ENCODE measurements at regions not wholly inside any gene's neighbourhood (a gene's known extent, or its start where the extent isn't known, plus 50 kb on each side); places are given as distances from the start of the nearest gene placed in this dataset.
"Not testable (repeated sequence)": the region's sequence is repeated elsewhere in the genome, so short reads cannot be mapped to it uniquely, and the experiment has no call there.

DNA sequence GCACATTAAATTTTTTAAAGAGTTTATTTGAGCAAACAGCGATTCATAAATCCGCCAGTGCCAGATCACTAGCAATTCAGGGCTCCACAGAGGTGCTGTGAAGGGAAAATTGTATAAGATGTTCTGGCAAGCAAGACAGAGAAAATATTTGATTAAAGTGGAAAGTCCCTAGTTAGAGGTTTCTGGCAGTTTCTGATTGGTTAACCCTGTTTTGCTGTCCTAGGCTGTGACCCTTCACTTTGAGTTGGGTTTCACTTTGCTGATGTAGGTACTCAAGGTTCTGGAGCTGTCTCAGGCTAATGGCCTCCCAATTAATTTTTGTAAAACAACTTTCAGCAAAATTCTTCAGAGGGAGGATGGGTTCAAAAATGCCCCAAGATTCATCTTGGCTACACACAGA lies 79.4 kb upstream of the NXPH1 start:
- no peaks in the 10 kb centered on the region for H3K4me1 ChIP-seq (ENCODE audit: control insufficient read depth, insufficient read depth, low read length)
- H3K9me3 ChIP-seq (ENCODE audit: control insufficient read depth, low read depth, low read length) = no peaks in the 10 kb centered on the region
- no peaks in the 10 kb centered on the region for H3K27me3 ChIP-seq (ENCODE audit: control insufficient read depth, insufficient read depth, low read length)
- H3K36me3 ChIP-seq (ENCODE audit: control insufficient read depth, insufficient read depth, low read length) = no peaks in the 10 kb centered on the region
- no peak overlapping the region for H3K4me3 ChIP-seq (ENCODE audit: low read length)
- H3K27ac ChIP-seq (ENCODE audit: low read length) = no peak overlapping the region
- no peak for DNase-seq
- no CpG with 5 or more reads among the region's 2 CpGs for WGBS (ENCODE audit: insufficient coverage, low lambda C conversion rate)

- H3K9me3 ChIP-seq (ENCODE audit: control insufficient read depth, low read depth, low read length) = no peaks in the 10 kb centered on the region
- WGBS (ENCODE audit: insufficient coverage, low lambda C conversion rate) = 86% methylated on average over 3 of the region's 4 CpGs
- no peaks in the 10 kb centered on the region for H3K4me1 ChIP-seq (ENCODE audit: control insufficient read depth, insufficient read depth, low read length)
- no peaks in the 10 kb centered on the region for H3K27me3 ChIP-seq (ENCODE audit: control insufficient read depth, insufficient read depth, low read length)
- no peak for DNase-seq
- H3K36me3 ChIP-seq (ENCODE audit: control insufficient read depth, insufficient read depth, low read length) = no peaks in the 10 kb centered on the region
- no peak overlapping the region for H3K4me3 ChIP-seq (ENCODE audit: low read length)
- H3K27ac ChIP-seq (ENCODE audit: low read length) = no peak overlapping the region
These were observed 78.9 kb upstream of the NXPH1 start for GRCh38 chr7:8354503-8354902.

- Histone ChIP-seq H3K4me1 (ENCODE audit: control insufficient read depth, insufficient read depth, low read length) (no peaks in the 10 kb centered on the region), H3K27me3 (ENCODE audit: control insufficient read depth, insufficient read depth, low read length) (no peaks in the 10 kb centered on the region), H3K4me3 (ENCODE audit: low read length) (no peak overlapping the region), H3K36me3 (ENCODE audit: control insufficient read depth, insufficient read depth, low read length) (no peaks in the 10 kb centered on the region), H3K27ac (ENCODE audit: low read length) (no peak overlapping the region), H3K9me3 (ENCODE audit: control insufficient read depth, low read depth, low read length) (no peaks in the 10 kb centered on the region)
- WGBS (ENCODE audit: insufficient coverage, low lambda C conversion rate) = 93% methylated on average over 2 of the region's 3 CpGs
- no peak for DNase-seq
These were observed 77.3 kb upstream of the NXPH1 start for GRCh38 chr7:8356071-8356470.

DNA sequence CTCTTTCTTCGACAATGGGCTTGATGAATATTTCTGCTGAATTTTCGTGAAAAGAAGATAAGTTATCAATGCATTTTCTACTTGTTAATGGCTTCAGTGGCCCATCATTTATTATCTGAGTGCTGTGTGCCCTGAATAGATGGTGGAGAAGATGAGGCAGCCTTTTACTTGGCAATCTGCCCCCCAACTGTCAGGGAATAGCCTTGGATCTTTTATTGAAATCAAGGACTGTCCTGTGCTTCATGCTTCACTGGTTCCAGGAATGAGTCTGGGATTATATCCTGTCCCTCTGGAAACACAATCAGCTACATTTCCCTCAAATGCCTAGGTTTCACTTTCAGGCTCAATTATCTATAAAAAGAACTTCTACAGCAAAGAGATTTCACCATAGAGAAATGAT lies 75.9 kb upstream of the NXPH1 start:
- Histone ChIP-seq H3K36me3 (ENCODE audit: control insufficient read depth, insufficient read depth, low read length) (no peaks in the 10 kb centered on the region), H3K4me1 (ENCODE audit: control insufficient read depth, insufficient read depth, low read length) (no peaks in the 10 kb centered on the region), H3K27me3 (ENCODE audit: control insufficient read depth, insufficient read depth, low read length) (no peaks in the 10 kb centered on the region), H3K9me3 (ENCODE audit: control insufficient read depth, low read depth, low read length) (no peaks in the 10 kb centered on the region), H3K27ac (ENCODE audit: low read length) (no peak overlapping the region), H3K4me3 (ENCODE audit: low read length) (no peak overlapping the region)
- DNase-seq = no peak
- 88% methylated on average over 1 of the region's 2 CpGs for whole genome bisulfite sequencing (ENCODE audit: insufficient coverage, low lambda C conversion rate)

- no peak overlapping the region for H3K4me3 ChIP-seq (ENCODE audit: low read length)
- H3K4me1 ChIP-seq (ENCODE audit: control insufficient read depth, insufficient read depth, low read length) = no peaks in the 10 kb centered on the region
- H3K9me3 ChIP-seq (ENCODE audit: control insufficient read depth, low read depth, low read length) = no peaks in the 10 kb centered on the region
- H3K36me3 ChIP-seq (ENCODE audit: control insufficient read depth, insufficient read depth, low read length) = no peaks in the 10 kb centered on the region
- no peaks in the 10 kb centered on the region for H3K27me3 ChIP-seq (ENCODE audit: control insufficient read depth, insufficient read depth, low read length)
- no peak for DNase-seq
- no peak overlapping the region for H3K27ac ChIP-seq (ENCODE audit: low read length)
- WGBS (ENCODE audit: insufficient coverage, low lambda C conversion rate) = no CpG with 5 or more reads among the region's 1 CpG
These were observed 72.8 kb upstream of the NXPH1 start for GRCh38 chr7:8360564-8361153.

- no peak overlapping the region for H3K4me3 ChIP-seq (ENCODE audit: low read length)
- H3K4me1 ChIP-seq (ENCODE audit: control insufficient read depth, insufficient read depth, low read length) = no peaks in the 10 kb centered on the region
- DNase-seq = no peak
- H3K9me3 ChIP-seq (ENCODE audit: control insufficient read depth, low read depth, low read length) = no peaks in the 10 kb centered on the region
- 40% methylated on average over 1 of the region's 5 CpGs for WGBS (ENCODE audit: insufficient coverage, low lambda C conversion rate)
- H3K27ac ChIP-seq (ENCODE audit: low read length) = no peak overlapping the region
- H3K27me3 ChIP-seq (ENCODE audit: control insufficient read depth, insufficient read depth, low read length) = no peaks in the 10 kb centered on the region
- no peaks in the 10 kb centered on the region for H3K36me3 ChIP-seq (ENCODE audit: control insufficient read depth, insufficient read depth, low read length)
These were observed 70.6 kb upstream of the NXPH1 start for GRCh38 chr7:8362723-8363369.

DNA sequence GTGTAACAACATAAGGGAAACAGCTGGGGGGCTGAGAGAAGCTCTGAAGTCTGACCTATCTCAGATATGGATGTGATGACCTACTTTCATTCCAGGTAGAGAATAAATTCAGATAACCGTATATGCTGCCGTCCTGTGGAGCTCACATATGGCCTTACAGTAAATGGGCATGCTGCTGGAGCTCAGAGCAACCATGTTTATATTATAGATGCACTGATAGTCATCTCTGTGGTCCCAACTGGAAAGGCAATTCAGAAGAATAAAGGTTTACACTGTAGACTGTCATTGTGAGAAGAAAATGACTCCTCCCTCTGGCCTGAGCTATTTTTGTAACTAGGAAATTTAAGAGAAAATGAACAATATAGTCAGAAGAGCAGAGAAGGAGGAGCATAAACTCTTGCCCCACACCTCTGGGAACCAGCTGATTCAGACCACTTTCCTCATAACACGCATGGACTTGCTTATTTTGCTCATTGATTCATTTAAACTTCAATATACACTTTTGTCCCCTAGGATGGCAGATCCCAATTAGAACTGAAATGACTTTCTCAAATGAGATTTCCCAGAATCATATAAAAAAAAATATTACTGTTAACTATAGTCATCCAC lies 69.9 kb upstream of the NXPH1 start:
- no peak overlapping the region for H3K4me3 ChIP-seq (ENCODE audit: low read length)
- no peak for DNase-seq
- H3K36me3 ChIP-seq (ENCODE audit: control insufficient read depth, insufficient read depth, low read length) = no peaks in the 10 kb centered on the region
- no peaks in the 10 kb centered on the region for H3K4me1 ChIP-seq (ENCODE audit: control insufficient read depth, insufficient read depth, low read length)
- no peaks in the 10 kb centered on the region for H3K27me3 ChIP-seq (ENCODE audit: control insufficient read depth, insufficient read depth, low read length)
- no CpG with 5 or more reads among the region's 3 CpGs for WGBS (ENCODE audit: insufficient coverage, low lambda C conversion rate)
- H3K9me3 ChIP-seq (ENCODE audit: control insufficient read depth, low read depth, low read length) = no peaks in the 10 kb centered on the region
- no peak overlapping the region for H3K27ac ChIP-seq (ENCODE audit: low read length)

- H3K9me3 ChIP-seq (ENCODE audit: control insufficient read depth, low read depth, low read length) = no peaks in the 10 kb centered on the region
- H3K36me3 ChIP-seq (ENCODE audit: control insufficient read depth, insufficient read depth, low read length) = no peaks in the 10 kb centered on the region
- no CpG with 5 or more reads among the region's 2 CpGs for WGBS (ENCODE audit: insufficient coverage, low lambda C conversion rate)
- no peak overlapping the region for H3K4me3 ChIP-seq (ENCODE audit: low read length)
- no peaks in the 10 kb centered on the region for H3K4me1 ChIP-seq (ENCODE audit: control insufficient read depth, insufficient read depth, low read length)
- no peak for DNase-seq
- H3K27me3 ChIP-seq (ENCODE audit: control insufficient read depth, insufficient read depth, low read length) = no peaks in the 10 kb centered on the region
- H3K27ac ChIP-seq (ENCODE audit: low read length) = no peak overlapping the region
These were observed 67.8 kb upstream of the NXPH1 start for GRCh38 chr7:8365499-8366110.

DNA sequence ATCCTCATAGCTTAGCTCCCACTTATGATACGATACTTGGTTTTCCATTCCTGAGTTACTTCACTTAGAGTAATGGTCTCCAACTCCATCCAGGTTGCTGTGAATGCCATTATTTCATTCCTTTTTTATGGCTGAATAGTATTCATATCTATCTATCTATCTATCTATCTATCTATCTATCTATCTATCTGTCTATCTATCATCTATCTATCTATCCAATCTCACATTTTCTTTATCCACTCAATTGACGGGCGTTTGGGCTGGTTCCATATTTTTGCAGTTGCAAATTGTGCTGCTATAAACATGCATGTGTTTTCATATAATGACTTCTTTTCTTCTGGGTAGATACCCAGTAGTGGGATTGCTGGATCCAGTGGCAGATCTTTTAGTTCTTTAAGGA lies 65.4 kb upstream of the NXPH1 start:
- 100% methylated on average over 2 of the region's 3 CpGs for WGBS (ENCODE audit: insufficient coverage, low lambda C conversion rate)
- not testable (repeated sequence) for DNase-seq

GRCh38 chr7:8371742-8372141 lies 61.7 kb upstream of the NXPH1 start:
- no peaks in the 10 kb centered on the region for H3K36me3 ChIP-seq (ENCODE audit: control insufficient read depth, insufficient read depth, low read length)
- no peak for DNase-seq
- H3K27ac ChIP-seq (ENCODE audit: low read length) = no peak overlapping the region
- no peaks in the 10 kb centered on the region for H3K4me1 ChIP-seq (ENCODE audit: control insufficient read depth, insufficient read depth, low read length)
- no CpG with 5 or more reads among the region's 2 CpGs for WGBS (ENCODE audit: insufficient coverage, low lambda C conversion rate)
- no peak overlapping the region for H3K4me3 ChIP-seq (ENCODE audit: low read length)
- no peaks in the 10 kb centered on the region for H3K27me3 ChIP-seq (ENCODE audit: control insufficient read depth, insufficient read depth, low read length)
- no peaks in the 10 kb centered on the region for H3K9me3 ChIP-seq (ENCODE audit: control insufficient read depth, low read depth, low read length)

More for the DNA sequence above, 65.4 kb upstream of the NXPH1 start:
- not testable (repeated sequence) for H3K36me3 ChIP-seq (ENCODE audit: control insufficient read depth, insufficient read depth, low read length); H3K27ac ChIP-seq (ENCODE audit: low read length); H3K27me3 ChIP-seq (ENCODE audit: control insufficient read depth, insufficient read depth, low read length); H3K4me1 ChIP-seq (ENCODE audit: control insufficient read depth, insufficient read depth, low read length); H3K9me3 ChIP-seq (ENCODE audit: control insufficient read depth, low read depth, low read length); H3K4me3 ChIP-seq (ENCODE audit: low read length)

Measured in large intestine (tissue), 3 donors.